Fibroblast of lung (primary cell): ENCODE measurements at regions not wholly inside any gene's neighbourhood (a gene's known extent, or its start where the extent isn't known, plus 50 kb on each side); places are given as distances from the start of the nearest gene placed in this dataset.

ENCODE experiments used
- CTCF ChIP-seq, 2 donors: IDR thresholded peaks in 1 of 2; conservative IDR thresholded peaks in 1 of 2; 1 replicate in 1 of 2; 2 replicates in 1 of 2; pipeline ENCODE4 v1.5.1; 2011 to 2012; ENCODE audit warnings: low read length in 2 of 2, control low read depth in 1 of 2, inconsistent platforms in 1 of 2, low read depth in 1 of 2, mild to moderate bottlenecking in 1 of 2
- EZH2 ChIP-seq: IDR thresholded peaks from 2 replicates; pipeline ENCODE4 v1.5.1; 2012; ENCODE audit warnings: low read length, control low read depth, mild to moderate bottlenecking; ENCODE audit errors: missing control alignments

- TF ChIP-seq CTCF (conservative IDR thresholded peaks at IDR 0.05 in 1 of 2, IDR thresholded peaks at IDR 0.05 in 1 of 2; ENCODE audit: low read depth in 1 of 2, low read length in 2 of 2) (no peak), EZH2 (no peak)
Observed at GRCh38 chrX:113133316-113133715, 292.7 kb upstream of the AMOT start.
